Activated CD8-positive, alpha-beta T cell treated with anti-CD3 and anti-CD28 coated beads for 36 hours (primary cell): ENCODE measurements at regions not wholly inside any gene's neighbourhood (a gene's known extent, or its start where the extent isn't known, plus 50 kb on each side); places are given as distances from the start of the nearest gene placed in this dataset.

Source experiments
- ATAC-seq: fragments of 200-7000 bp; cut with Tn5 transposase; one replicate; pipeline ENCODE4 v1.10.0; 2021; ENCODE audit warnings: mild to moderate bottlenecking, moderate library complexity
- CTCF ChIA-PET: fragments of 350-600 bp; sonication (Branson Sonifier 250); formaldehyde crosslinking; loops from one replicate; lab custom pipeline; 2021; ENCODE audit warnings: antibody characterized with exemption; lab: Charles Lee
- POLR2A ChIA-PET: fragments of 350-600 bp; sonication (Branson Sonifier 250); formaldehyde crosslinking; loops from one replicate; lab custom pipeline; 2021; ENCODE audit warnings: antibody characterized with exemption; lab: Charles Lee
- DNase-seq: peaks from one replicate; pipeline ENCODE4 v3.0.0-alpha.2; 2020
- H3K27ac Mint-ChIP-seq: one replicate; pipeline ENCODE4 v1.8.0; 2021; ENCODE audit warnings: mild to moderate bottlenecking, mixed read lengths
- H3K27me3 Mint-ChIP-seq: one replicate; pipeline ENCODE4 v1.8.0; 2021; ENCODE audit warnings: mixed read lengths
- H3K36me3 Mint-ChIP-seq: one replicate; pipeline ENCODE4 v1.8.0; 2021; ENCODE audit warnings: low read depth, mixed read lengths
- H3K4me1 Mint-ChIP-seq: one replicate; pipeline ENCODE4 v1.8.0; 2021; ENCODE audit warnings: low read depth, mixed read lengths
- H3K4me3 Mint-ChIP-seq: one replicate; pipeline ENCODE4 v1.8.0; 2021; ENCODE audit warnings: mild to moderate bottlenecking, moderate library complexity, mixed read lengths
- H3K9me3 Mint-ChIP-seq: one replicate; pipeline ENCODE4 v1.8.0; 2021; ENCODE audit warnings: mixed read lengths
- CTCF ChIP-seq: fragments of 200-600 bp; IDR thresholded peaks from one replicate; pipeline ENCODE4 v1.8.0; 2022; ENCODE audit warnings: antibody characterized with exemption, mild to moderate bottlenecking
- intact Hi-C: fragments of 100-400 bp; cut with micrococcal nuclease; formaldehyde crosslinking; loops from one replicate; pipeline ENCODE4 v1.10.0; 2022

- no peaks in the 10 kb centered on the region for H3K9me3 Mint-ChIP-seq
- DNase-seq = no peak
- no peak for ATAC-seq
- no peak overlapping the region for H3K4me3 Mint-ChIP-seq
- POLR2A ChIA-PET = no interaction called here
- TF ChIP-seq CTCF = no peak
- no peaks in the 10 kb centered on the region for H3K4me1 Mint-ChIP-seq
- no peaks in the 10 kb centered on the region for H3K36me3 Mint-ChIP-seq
- intact Hi-C loops = no loop called here
- H3K27ac Mint-ChIP-seq = no peak overlapping the region
- CTCF ChIA-PET = no interaction called here
- no peaks in the 10 kb centered on the region for H3K27me3 Mint-ChIP-seq
These were observed 213.3 kb downstream of the MZT1 start for GRCh38 chr13:72514146-72514545.

GRCh38 chr13:72508392-72508791 is 219.0 kb downstream of the MZT1 start:
- no peaks in the 10 kb centered on the region for H3K4me1 Mint-ChIP-seq
- H3K27me3 Mint-ChIP-seq = peaks cover 3% of the 10 kb centered on the region
- ChIA-PET CTCF (no interaction called here), POLR2A (no interaction called here)
- DNase-seq (no peak), ATAC-seq (no peak)
- TF ChIP-seq CTCF = no peak
- no peak overlapping the region for H3K27ac Mint-ChIP-seq
- H3K36me3 Mint-ChIP-seq = no peaks in the 10 kb centered on the region
- H3K9me3 Mint-ChIP-seq = no peaks in the 10 kb centered on the region
- H3K4me3 Mint-ChIP-seq = no peak overlapping the region
- intact Hi-C loops = no loop called here

GRCh38 chr13:72507416-72508199 is 219.8 kb downstream of the MZT1 start:
- H3K4me3 Mint-ChIP-seq = no peak overlapping the region
- no peaks in the 10 kb centered on the region for H3K4me1 Mint-ChIP-seq
- no peaks in the 10 kb centered on the region for H3K36me3 Mint-ChIP-seq
- no peak for ATAC-seq
- peaks cover 3% of the 10 kb centered on the region for H3K27me3 Mint-ChIP-seq
- POLR2A ChIA-PET = no interaction called here
- no peaks in the 10 kb centered on the region for H3K9me3 Mint-ChIP-seq
- H3K27ac Mint-ChIP-seq = no peak overlapping the region
- no peak for DNase-seq
- intact Hi-C loops = no loop called here
- CTCF ChIA-PET = no interaction called here
- no peak for TF ChIP-seq CTCF

- ATAC-seq (no peak), DNase-seq (no peak)
- POLR2A ChIA-PET = no interaction called here
- Mint-ChIP-seq H3K9me3 (no peaks in the 10 kb centered on the region), H3K27me3 (peaks cover 3% of the 10 kb centered on the region), H3K4me3 (no peak overlapping the region), H3K36me3 (no peaks in the 10 kb centered on the region), H3K27ac (no peak overlapping the region), H3K4me1 (no peaks in the 10 kb centered on the region)
- CTCF ChIA-PET = no interaction called here
- TF ChIP-seq CTCF = no peak
- intact Hi-C loops = no loop called here
These were observed 220.7 kb downstream of the MZT1 start for GRCh38 chr13:72506706-72507105.

GRCh38 chr13:72505376-72505775 is 222.1 kb downstream of the MZT1 start:
- ChIA-PET POLR2A (no interaction called here), CTCF (no interaction called here)
- intact Hi-C loops = no loop called here
- ATAC-seq = no peak
- no peak for TF ChIP-seq CTCF
- H3K36me3 Mint-ChIP-seq = no peaks in the 10 kb centered on the region
- H3K27ac Mint-ChIP-seq = no peak overlapping the region
- no peak overlapping the region for H3K4me3 Mint-ChIP-seq
- H3K4me1 Mint-ChIP-seq = no peaks in the 10 kb centered on the region
- no peaks in the 10 kb centered on the region for H3K9me3 Mint-ChIP-seq
- no peak for DNase-seq
- peaks cover 3% of the 10 kb centered on the region for H3K27me3 Mint-ChIP-seq
